ENCODE measurements at regions not wholly inside any gene's neighbourhood (a gene's known extent, or its start where the extent isn't known, plus 50 kb on each side); places are given as distances from the start of the nearest gene placed in this dataset.

- H3K4ac ChIP-seq (replicated peaks; ENCODE audit: insufficient read length, low read depth, low read length) = peak overlapping the region; percentile 16
- H2AK5ac ChIP-seq (ENCODE audit: low read depth, low read length) = no peak overlapping the region
- ChIA-PET POLR2A (ENCODE audit: partially characterized antibody) (interaction anchor here (0.8 kb wide), 1 partner anchor 37 kb away, joined by 3 read pairs; no protein-coding TSS in a partner anchor), CTCF (ENCODE audit: partially characterized antibody) (interaction anchor here (0.6 to 0.7 kb wide), 3 partner anchors 238 to 344 kb away, joined by 3 to 4 read pairs (median 4); no protein-coding TSS in a partner anchor)
- H2BK12ac ChIP-seq (ENCODE audit: low read depth, low read length) = peak overlapping the region; percentile 51; the same call in 1 of the 2 replicates
- H4K8ac ChIP-seq (ENCODE audit: extremely low read depth, insufficient read depth, low read length) = no peak overlapping the region
- H2BK15ac ChIP-seq (ENCODE audit: low read length) = no peak overlapping the region
- peak; percentile 65 for FAIRE-seq
- peaks cover 0 to 13% (median 10%) of the 10 kb centered on the region in 4 experiments; a peak in 5 of 7 replicates for H3K4me1 ChIP-seq (replicated peaks in 1 of 4; ENCODE audit: control insufficient read depth in 3 of 4, insufficient read depth in 4 of 4, low read length in 3 of 4)
- H3K14ac ChIP-seq (ENCODE audit: insufficient read length) = no peak overlapping the region
- no peaks in the 10 kb centered on the region for H3K79me2 ChIP-seq (ENCODE audit: control insufficient read depth in 1 of 2, insufficient read depth in 2 of 2, low read length in 2 of 2)
- peak overlapping the region; percentile 22 for H4K91ac ChIP-seq (replicated peaks; ENCODE audit: insufficient read length, low read length)
- H3K18ac ChIP-seq (ENCODE audit: extremely low read depth, low read length) = peak overlapping the region; percentile 89
- peak; percentile 9 to 54 for DNase-seq (ENCODE audit: low read depth in 1 of 2, low spot score in 2 of 2)
- H3K27me3 ChIP-seq (replicated peaks in 1 of 4; ENCODE audit: control insufficient read depth in 3 of 4, extremely low read depth in 1 of 4, insufficient read depth in 3 of 4, low read length in 3 of 4) = no peaks in the 10 kb centered on the region
- peak overlapping the region; percentile 28; the same call in 1 of the 2 replicates for H2AFZ ChIP-seq (ENCODE audit: low read length)
- peak overlapping the region; percentile 40 to 69 for H3K4me2 ChIP-seq (ENCODE audit: insufficient read depth in 1 of 2, low read depth in 2 of 2, low read length in 2 of 2)
- H4K5ac ChIP-seq (ENCODE audit: insufficient read length, low read depth, low read length) = peak overlapping the region; percentile 38
- H3K56ac ChIP-seq (replicated peaks; ENCODE audit: insufficient read length, low read depth, low read length) = peak overlapping the region; percentile 0
- H2BK5ac ChIP-seq (ENCODE audit: low read depth, low read length) = peak overlapping the region; percentile 80; the same call in 1 of the 2 replicates
- TF ChIP-seq SP4 (IDR thresholded peaks at IDR 0.05; ENCODE audit: low read length) (no peak), HDAC2 (IDR thresholded peaks at IDR 0.05; ENCODE audit: borderline replicate concordance in 1 of 2, low read depth in 2 of 2, low read length in 2 of 2) (no peak), SP1 (IDR thresholded peaks at IDR 0.05; ENCODE audit: low read depth, low read length) (peak; percentile 47; the same call in 1 of the 2 replicates), SIX5 (IDR thresholded peaks at IDR 0.05; ENCODE audit: low read depth, low read length) (no peak), CBX5 (IDR thresholded peaks at IDR 0.05; ENCODE audit: low read depth, low read length) (no peak), POLR2A (IDR thresholded peaks at IDR 0.05; ENCODE audit: control extremely low read depth in 1 of 2, low read depth in 2 of 2, low read length in 2 of 2) (peak in 1 of 2 experiments; percentile 46; a peak in 1 of 3 replicates), CTBP2 (IDR thresholded peaks at IDR 0.05; ENCODE audit: borderline replicate concordance, insufficient read depth, insufficient read length, low read length) (peak; percentile 52), BRCA1 (IDR thresholded peaks at IDR 0.05; ENCODE audit: low read depth, low read length) (no peak)
- H4K20me1 ChIP-seq (replicated peaks in 1 of 2; ENCODE audit: control insufficient read depth in 1 of 2, insufficient read depth in 2 of 2, low read length in 2 of 2) = no peaks in the 10 kb centered on the region
- H3K27ac ChIP-seq (ENCODE audit: low read depth, low read length) = peak overlapping the region; percentile 87; the same call in 1 of the 2 replicates
- WGBS, 2 experiments (ENCODE audit: extremely low coverage in 1 of 2, insufficient coverage in 1 of 2, insufficient read length in 1 of 2, insufficient replicate concordance in 2 of 2, low coverage in 1 of 2, low lambda C conversion rate in 2 of 2, missing lambda C conversion rate in 1 of 2) = 18% methylated on average over 8 of the region's 8 CpGs; no CpG with 5 or more reads in 1 of the 2 experiments
- no peak overlapping the region for H3K23ac ChIP-seq (ENCODE audit: insufficient read length)
- H3K36me3 ChIP-seq (ENCODE audit: control insufficient read depth in 2 of 4, insufficient read depth in 4 of 4, low read length in 3 of 4) = no peaks in the 10 kb centered on the region
- H3K9me3 ChIP-seq (ENCODE audit: insufficient read depth in 2 of 2, low read depth in 1 of 2, low read length in 1 of 2) = no peaks in the 10 kb centered on the region; a peak in 1 of 4 replicates
- peak overlapping the region; percentile 21 for H2BK120ac ChIP-seq (replicated peaks; ENCODE audit: low read depth, low read length)
- H2BK20ac ChIP-seq (ENCODE audit: low read length) = no peak overlapping the region
- H3K9ac ChIP-seq (replicated peaks in 1 of 4; ENCODE audit: extremely low read depth in 1 of 4, low read depth in 3 of 4, low read length in 3 of 4) = no peak overlapping the region
- H3K79me1 ChIP-seq (ENCODE audit: low read depth, low read length) = no peaks in the 10 kb centered on the region
- peak overlapping the region in 2 of 4 experiments; percentile 2 to 44; a peak in 2 of 8 replicates for H3K4me3 ChIP-seq (ENCODE audit: extremely low read depth in 1 of 4, insufficient read depth in 2 of 4, low read depth in 3 of 4, low read length in 4 of 4)
- no peaks in the 10 kb centered on the region for H3K23me2 ChIP-seq (ENCODE audit: low read depth, low read length)
Measured at GRCh38 chr1:224800486-224801119, 128.9 kb upstream of the DNAH14 start.
